HL-60 (cell line): ENCODE measurements at regions not wholly inside any gene's neighbourhood (a gene's known extent, or its start where the extent isn't known, plus 50 kb on each side); places are given as distances from the start of the nearest gene placed in this dataset.

Source experiments
- CTCF ChIP-seq: IDR thresholded peaks from one replicate; pipeline ENCODE4 v1.5.1; 2011; ENCODE audit warnings: low read length, control low read depth, inconsistent platforms; ENCODE audit not compliant: insufficient read depth
- GABPA ChIP-seq: IDR thresholded peaks from 2 replicates; pipeline ENCODE4 v1.6.1; 2012; ENCODE audit warnings: low read depth
- POLR2AphosphoS5 ChIP-seq: IDR thresholded peaks from 2 replicates; pipeline ENCODE4 v1.6.1; 2012; ENCODE audit warnings: low read depth
- REST ChIP-seq: IDR thresholded peaks from 2 replicates; pipeline ENCODE4 v1.6.1; 2012; ENCODE audit warnings: low read depth; ENCODE audit not compliant: insufficient replicate concordance
- SPI1 ChIP-seq: IDR thresholded peaks from 2 replicates; pipeline ENCODE4 v1.6.1; 2012; ENCODE audit warnings: low read depth, mild to moderate bottlenecking, borderline replicate concordance

- TF ChIP-seq CTCF, result no peak
- TF ChIP-seq POLR2AphosphoS5, result no peak
- no peak for TF ChIP-seq GABPA
- TF ChIP-seq REST, result no peak
- TF ChIP-seq SPI1, result no peak
Observed at GRCh38 chr2:60659026-60659425, 97.0 kb upstream of the PAPOLG start.
